Osteoblast (primary cell): ENCODE measurements at regions not wholly inside any gene's neighbourhood (a gene's known extent, or its start where the extent isn't known, plus 50 kb on each side); places are given as distances from the start of the nearest gene placed in this dataset.

Source experiments
- DNase-seq: peaks from one replicate; pipeline ENCODE4 v3.0.0; 2011; ENCODE audit warnings: low spot score, mixed read lengths; ENCODE audit not compliant: insufficient read length; ENCODE audit errors: missing footprints
- H2AFZ ChIP-seq: 2 replicates; pipeline ENCODE4 v1.6.0; 2011; ENCODE audit warnings: mild to moderate bottlenecking, low read length
- H3K27ac ChIP-seq: 2 replicates; pipeline ENCODE4 v1.5.1; 2011; ENCODE audit warnings: mild to moderate bottlenecking, low read depth, low read length, moderate library complexity
- H3K27me3 ChIP-seq: 2 replicates; pipeline ENCODE4 v1.6.0; 2012; ENCODE audit warnings: mild to moderate bottlenecking, control low read depth, inconsistent platforms, low read length, moderate library complexity; ENCODE audit not compliant: insufficient read depth
- H3K36me3 ChIP-seq: 2 replicates; pipeline ENCODE4 v1.5.1; 2011; ENCODE audit warnings: mild to moderate bottlenecking, low read length, control low read depth, moderate library complexity; ENCODE audit not compliant: insufficient read depth
- H3K4me1 ChIP-seq: 2 replicates; pipeline ENCODE4 v1.5.1; 2011; ENCODE audit warnings: mild to moderate bottlenecking, low read length, control low read depth, moderate library complexity; ENCODE audit not compliant: insufficient read depth
- H3K4me2 ChIP-seq: 2 replicates; pipeline ENCODE4 v1.6.0; 2011; ENCODE audit warnings: mild to moderate bottlenecking, low read length; ENCODE audit not compliant: insufficient read depth
- H3K4me3 ChIP-seq: fragments of 200-600 bp; sonication (generic); 3 replicates; pipeline ENCODE4 v1.5.1; 2012; ENCODE audit warnings: mild to moderate bottlenecking, low read length, inconsistent platforms; ENCODE audit not compliant: insufficient read depth
- H3K79me2 ChIP-seq: 2 replicates; pipeline ENCODE4 v1.6.0; 2012; ENCODE audit warnings: mild to moderate bottlenecking, low read length, control low read depth, inconsistent platforms; ENCODE audit not compliant: insufficient read depth
- H3K9me3 ChIP-seq: 2 replicates; pipeline ENCODE4 v1.5.1; 2011; ENCODE audit warnings: low read depth, low read length, control low read depth
- H4K20me1 ChIP-seq: 2 replicates; pipeline ENCODE4 v1.6.0; 2012; ENCODE audit warnings: mild to moderate bottlenecking, low read length, control low read depth; ENCODE audit not compliant: insufficient read depth
- CTCF ChIP-seq: IDR thresholded peaks from 2 replicates; pipeline ENCODE4 v1.5.1; 2011; ENCODE audit warnings: mild to moderate bottlenecking, low read depth, low read length, moderate library complexity; ENCODE audit errors: extremely low read depth

- H3K27me3 ChIP-seq, result no peaks in the 10 kb centered on the region
- H3K79me2 ChIP-seq, result no peaks in the 10 kb centered on the region
Observed at GRCh38 chr2:239514754-239515530, 114.1 kb upstream of the HDAC4 start.

GRCh38 chr2:239512054-239512453 is 111.2 kb upstream of the HDAC4 start:
- Histone ChIP-seq H2AFZ (no peak overlapping the region), H3K4me2 (no peak overlapping the region), H3K4me1 (no peaks in the 10 kb centered on the region), H4K20me1 (no peaks in the 10 kb centered on the region), H3K9me3 (no peaks in the 10 kb centered on the region), H3K4me3 (no peak overlapping the region), H3K79me2 (no peaks in the 10 kb centered on the region), H3K27me3 (no peaks in the 10 kb centered on the region), H3K27ac (no peak overlapping the region), H3K36me3 (no peaks in the 10 kb centered on the region)
- DNase-seq, result no peak
- TF ChIP-seq CTCF, result no peak

More at GRCh38 chr2:239514754-239515530, 114.1 kb upstream of the HDAC4 start:
- no peak for TF ChIP-seq CTCF
- Histone ChIP-seq H4K20me1 (no peaks in the 10 kb centered on the region), H3K36me3 (no peaks in the 10 kb centered on the region), H2AFZ (no peak overlapping the region), H3K27ac (no peak overlapping the region), H3K9me3 (no peaks in the 10 kb centered on the region), H3K4me1 (no peaks in the 10 kb centered on the region), H3K4me2 (no peak overlapping the region), H3K4me3 (no peak overlapping the region)
- DNase-seq, result no peak

GRCh38 chr2:239509373-239510143 is 108.7 kb upstream of the HDAC4 start:
- TF ChIP-seq CTCF, result no peak
- H4K20me1 ChIP-seq, result no peaks in the 10 kb centered on the region
- H3K4me1 ChIP-seq, result no peaks in the 10 kb centered on the region
- H3K4me2 ChIP-seq, result no peak overlapping the region
- no peaks in the 10 kb centered on the region for H3K9me3 ChIP-seq
- no peak overlapping the region for H3K27ac ChIP-seq
- H3K79me2 ChIP-seq, result no peaks in the 10 kb centered on the region
- H3K4me3 ChIP-seq, result no peak overlapping the region
- no peak for DNase-seq
- H3K27me3 ChIP-seq, result no peaks in the 10 kb centered on the region
- H3K36me3 ChIP-seq, result no peaks in the 10 kb centered on the region
- H2AFZ ChIP-seq, result no peak overlapping the region

- no peak for TF ChIP-seq CTCF
- Histone ChIP-seq H3K27ac (no peak overlapping the region), H3K9me3 (no peaks in the 10 kb centered on the region), H3K36me3 (no peaks in the 10 kb centered on the region), H3K4me3 (no peak overlapping the region), H3K27me3 (no peaks in the 10 kb centered on the region), H4K20me1 (no peaks in the 10 kb centered on the region), H2AFZ (no peak overlapping the region), H3K4me2 (no peak overlapping the region), H3K4me1 (no peaks in the 10 kb centered on the region), H3K79me2 (no peaks in the 10 kb centered on the region)
- no peak for DNase-seq
Observed at GRCh38 chr2:239508261-239508660, 107.4 kb upstream of the HDAC4 start.
